IPS-18a (cell line): ENCODE measurements at regions not wholly inside any gene's neighbourhood (a gene's known extent, or its start where the extent isn't known, plus 50 kb on each side); places are given as distances from the start of the nearest gene placed in this dataset.

ENCODE experiments used
- H3K27ac ChIP-seq: one replicate; pipeline ENCODE4 v1.5.1; 2013; ENCODE audit warnings: low read length
- H3K27me3 ChIP-seq: one replicate; pipeline ENCODE4 v1.6.1; 2013; ENCODE audit warnings: mild to moderate bottlenecking, low read length; ENCODE audit not compliant: control insufficient read depth, insufficient read depth
- H3K36me3 ChIP-seq: one replicate; pipeline ENCODE4 v1.6.1; 2013; ENCODE audit warnings: low read depth, low read length; ENCODE audit not compliant: control insufficient read depth
- H3K4me1 ChIP-seq: one replicate; pipeline ENCODE4 v1.6.1; 2013; ENCODE audit warnings: low read depth, low read length; ENCODE audit not compliant: control insufficient read depth
- H3K4me3 ChIP-seq: one replicate; pipeline ENCODE4 v1.5.1; 2013; ENCODE audit warnings: low read length
- H3K9ac ChIP-seq: one replicate; pipeline ENCODE4 v1.6.1; 2013; ENCODE audit warnings: mild to moderate bottlenecking, low read length, moderate library complexity
- H3K9me3 ChIP-seq: one replicate; pipeline ENCODE4 v1.6.1; 2013; ENCODE audit warnings: low read depth, low read length; ENCODE audit not compliant: control insufficient read depth

DNA sequence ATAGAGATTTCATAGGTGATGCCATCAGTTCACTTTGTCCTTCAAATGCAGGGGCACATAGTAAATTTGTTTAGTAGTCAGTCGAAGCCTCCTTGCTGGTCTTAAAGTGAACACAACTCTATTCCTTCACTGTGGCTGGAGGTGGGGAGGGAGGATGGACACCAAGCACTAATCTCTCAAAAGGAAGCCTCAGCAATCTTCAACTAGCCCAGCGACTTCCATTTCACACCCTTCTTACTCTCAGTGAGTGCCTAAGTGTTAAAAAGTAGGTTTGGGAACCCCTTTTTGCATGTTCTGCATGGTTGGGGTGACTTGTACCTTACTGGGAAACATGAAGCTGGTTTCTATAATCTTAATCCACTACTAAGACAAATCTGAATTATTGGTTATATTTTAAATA lies 96.0 kb upstream of the GUCY1A1 start:
- no peak overlapping the region for H3K9ac ChIP-seq
- no peak overlapping the region for H3K27ac ChIP-seq

DNA sequence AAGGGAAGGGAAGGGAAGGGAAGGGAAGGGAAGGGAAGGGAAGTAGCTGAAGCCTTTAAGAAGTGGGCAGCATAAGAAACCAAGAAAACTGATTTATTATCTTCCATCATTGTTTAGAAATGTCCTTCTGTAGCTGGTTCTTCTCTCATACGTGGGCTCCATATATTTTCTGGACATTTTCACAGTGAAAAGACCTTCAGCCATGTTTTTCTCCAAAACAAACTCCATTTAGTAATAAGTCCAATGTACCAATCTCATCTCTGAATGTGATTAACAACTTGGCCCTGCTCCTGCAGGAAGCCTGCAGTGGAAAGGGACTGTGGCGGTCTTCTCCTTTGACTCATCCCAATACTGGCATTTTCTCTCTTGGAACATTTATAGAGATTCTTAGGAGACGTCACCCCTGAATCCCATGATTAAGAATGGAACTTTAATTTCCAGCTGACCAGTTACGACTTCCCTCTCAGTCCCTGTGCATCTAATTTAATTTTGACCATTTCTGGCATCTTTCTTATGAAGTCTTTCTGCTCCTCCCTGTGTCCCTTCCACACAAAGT lies 96.6 kb upstream of the GUCY1A1 start:
- Histone ChIP-seq H3K27ac (no peak overlapping the region), H3K36me3 (no peaks in the 10 kb centered on the region), H3K9me3 (no peaks in the 10 kb centered on the region), H3K27me3 (no peaks in the 10 kb centered on the region), H3K4me1 (no peaks in the 10 kb centered on the region), H3K9ac (no peak overlapping the region), H3K4me3 (no peak overlapping the region)

More for the DNA sequence above, 96.0 kb upstream of the GUCY1A1 start:
- Histone ChIP-seq H3K27me3 (no peaks in the 10 kb centered on the region), H3K4me3 (no peak overlapping the region), H3K9me3 (no peaks in the 10 kb centered on the region), H3K36me3 (no peaks in the 10 kb centered on the region), H3K4me1 (no peaks in the 10 kb centered on the region)

DNA sequence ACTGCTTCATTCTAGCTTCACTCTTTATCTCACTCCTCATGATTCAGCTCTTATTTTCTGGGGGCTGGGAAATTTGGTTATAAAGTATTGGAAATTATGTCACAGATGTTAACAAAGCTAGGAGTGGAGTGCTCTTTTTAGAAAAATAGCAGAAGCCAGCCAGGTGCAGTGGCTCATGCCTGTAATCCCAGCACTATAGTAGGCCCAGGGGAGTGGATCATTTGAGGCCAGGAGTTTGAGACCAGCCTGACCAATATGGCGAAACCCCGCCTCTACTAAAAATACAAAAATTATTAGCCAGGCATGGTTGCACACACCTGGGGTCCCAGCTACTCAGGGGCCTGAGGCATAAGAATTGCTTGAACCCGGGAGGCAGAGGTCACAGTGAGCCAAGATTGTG lies 97.2 kb upstream of the GUCY1A1 start:
- no peak overlapping the region for H3K4me3 ChIP-seq
- no peaks in the 10 kb centered on the region for H3K27me3 ChIP-seq
- no peak overlapping the region for H3K27ac ChIP-seq
- no peaks in the 10 kb centered on the region for H3K36me3 ChIP-seq
- no peaks in the 10 kb centered on the region for H3K9me3 ChIP-seq
- H3K4me1 ChIP-seq: no peaks in the 10 kb centered on the region
- no peak overlapping the region for H3K9ac ChIP-seq

DNA sequence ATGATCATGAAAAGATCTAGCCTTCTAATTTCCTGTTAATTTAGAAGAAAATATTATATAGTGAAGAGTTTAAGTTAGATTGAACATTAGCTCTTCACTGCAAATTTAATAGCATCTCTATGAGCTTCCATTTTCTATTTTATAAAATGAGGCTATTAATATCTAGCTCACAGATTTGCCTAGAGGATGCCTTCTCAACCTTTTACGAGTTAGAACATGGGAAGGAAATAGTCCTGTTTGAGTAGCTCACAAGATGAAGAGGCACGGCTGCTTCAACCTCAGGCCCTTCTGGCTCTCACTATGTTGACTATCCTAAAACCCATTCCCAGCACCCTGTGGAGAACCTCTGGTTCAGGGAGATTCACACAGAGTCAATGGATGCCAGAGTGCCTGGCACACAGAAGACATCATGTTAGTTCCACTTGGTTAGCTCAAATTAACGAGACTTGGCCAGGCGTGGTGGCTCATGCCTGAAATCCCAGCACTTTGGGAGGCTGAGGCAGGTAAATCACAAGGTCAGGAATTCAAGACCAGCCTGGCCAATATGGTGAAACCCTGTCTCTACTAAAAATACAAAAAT lies 97.9 kb upstream of the GUCY1A1 start:
- no peak overlapping the region for H3K4me3 ChIP-seq
- no peak overlapping the region for H3K9ac ChIP-seq
- H3K27ac ChIP-seq: no peak overlapping the region
- H3K27me3 ChIP-seq: no peaks in the 10 kb centered on the region
- H3K4me1 ChIP-seq: no peaks in the 10 kb centered on the region
- H3K36me3 ChIP-seq: no peaks in the 10 kb centered on the region
- H3K9me3 ChIP-seq: no peaks in the 10 kb centered on the region

DNA sequence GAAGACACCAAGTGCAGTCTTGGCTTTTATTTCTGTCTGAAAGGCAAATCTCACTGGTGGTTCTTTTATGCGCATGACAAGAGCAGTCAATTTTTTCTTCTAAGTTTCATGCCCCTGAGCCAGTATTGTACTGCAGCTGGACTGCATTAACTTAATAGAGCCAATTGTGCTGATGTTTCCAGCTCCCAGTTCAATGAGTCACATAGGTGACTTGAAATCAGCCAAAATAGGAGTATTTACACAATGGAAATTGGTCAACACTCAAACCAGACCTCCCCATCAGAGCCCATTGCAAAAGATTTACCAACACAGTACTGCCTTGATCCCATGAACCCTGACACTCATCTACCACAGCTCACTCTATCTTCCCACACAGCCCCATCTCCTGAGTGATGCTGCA lies 100.3 kb upstream of the GUCY1A1 start:
- H3K9me3 ChIP-seq: no peaks in the 10 kb centered on the region
- no peak overlapping the region for H3K9ac ChIP-seq
- H3K4me1 ChIP-seq: no peaks in the 10 kb centered on the region
- no peak overlapping the region for H3K27ac ChIP-seq
- H3K27me3 ChIP-seq: no peaks in the 10 kb centered on the region
- no peaks in the 10 kb centered on the region for H3K36me3 ChIP-seq
- H3K4me3 ChIP-seq: no peak overlapping the region

DNA sequence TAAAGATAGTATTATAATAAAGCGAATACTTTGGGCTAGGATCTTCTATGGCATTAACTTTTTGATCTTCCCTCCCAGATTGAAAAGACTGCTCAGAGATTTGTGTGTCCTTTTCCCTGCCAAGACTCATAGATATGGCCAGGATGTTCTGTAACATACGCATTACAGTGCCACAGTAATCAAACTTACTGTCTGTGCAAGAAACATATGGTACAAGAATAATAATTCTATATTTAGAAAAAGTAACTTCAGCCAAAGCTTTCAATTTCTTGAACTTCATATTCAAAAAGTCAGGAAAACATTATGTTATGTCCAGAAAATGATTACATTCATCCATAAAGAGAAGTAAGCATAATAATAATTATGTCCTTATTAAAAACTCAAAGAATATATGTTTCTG lies 100.9 kb upstream of the GUCY1A1 start:
- no peak overlapping the region for H3K27ac ChIP-seq
- H3K27me3 ChIP-seq: no peaks in the 10 kb centered on the region
- H3K9ac ChIP-seq: no peak overlapping the region
- H3K9me3 ChIP-seq: no peaks in the 10 kb centered on the region
- H3K4me1 ChIP-seq: no peaks in the 10 kb centered on the region
- no peaks in the 10 kb centered on the region for H3K36me3 ChIP-seq
- no peak overlapping the region for H3K4me3 ChIP-seq

DNA sequence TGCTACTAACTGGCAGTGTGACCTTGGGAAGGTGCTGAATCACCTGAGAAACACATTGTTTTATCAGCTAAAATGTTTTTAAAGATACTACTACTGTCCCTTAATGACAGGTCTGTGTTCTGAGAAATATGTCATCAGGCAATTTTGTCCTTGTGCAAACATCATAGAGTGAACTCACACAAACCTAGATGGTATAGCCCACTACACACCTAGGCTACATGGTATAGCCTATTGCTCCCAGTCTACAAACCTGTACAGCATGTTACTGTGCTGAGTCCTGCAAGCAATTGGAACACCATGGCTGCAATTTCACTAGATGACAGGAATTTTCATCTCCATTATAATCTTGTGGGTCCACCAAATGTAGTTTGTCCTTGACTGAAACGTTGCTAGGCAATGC lies 101.3 kb upstream of the GUCY1A1 start:
- H3K9ac ChIP-seq: no peak overlapping the region
- no peaks in the 10 kb centered on the region for H3K36me3 ChIP-seq
- H3K4me1 ChIP-seq: no peaks in the 10 kb centered on the region
- no peak overlapping the region for H3K27ac ChIP-seq
- H3K27me3 ChIP-seq: no peaks in the 10 kb centered on the region
- H3K4me3 ChIP-seq: no peak overlapping the region
- H3K9me3 ChIP-seq: no peaks in the 10 kb centered on the region

DNA sequence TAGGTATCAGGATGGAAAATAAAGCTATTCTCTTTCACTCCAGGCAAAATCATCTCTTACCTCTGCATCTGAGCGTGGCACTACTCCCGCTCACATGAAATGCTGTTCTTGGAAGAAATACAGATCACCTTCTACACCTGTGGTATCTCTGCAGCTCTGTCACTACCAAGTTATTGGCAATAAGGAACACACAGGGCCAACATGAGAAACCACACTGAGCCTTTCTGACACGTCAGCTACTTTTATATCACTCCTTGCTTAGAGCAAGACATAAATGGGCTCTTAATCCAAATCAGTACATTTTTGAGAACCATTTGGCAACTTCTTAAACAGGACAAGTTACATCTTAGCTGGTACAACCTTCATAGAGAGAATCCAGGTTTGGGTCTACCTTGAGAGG lies 101.8 kb upstream of the GUCY1A1 start:
- Histone ChIP-seq H3K4me3 (no peak overlapping the region), H3K27me3 (no peaks in the 10 kb centered on the region), H3K9me3 (no peaks in the 10 kb centered on the region), H3K4me1 (no peaks in the 10 kb centered on the region), H3K36me3 (no peaks in the 10 kb centered on the region), H3K9ac (no peak overlapping the region), H3K27ac (no peak overlapping the region)

DNA sequence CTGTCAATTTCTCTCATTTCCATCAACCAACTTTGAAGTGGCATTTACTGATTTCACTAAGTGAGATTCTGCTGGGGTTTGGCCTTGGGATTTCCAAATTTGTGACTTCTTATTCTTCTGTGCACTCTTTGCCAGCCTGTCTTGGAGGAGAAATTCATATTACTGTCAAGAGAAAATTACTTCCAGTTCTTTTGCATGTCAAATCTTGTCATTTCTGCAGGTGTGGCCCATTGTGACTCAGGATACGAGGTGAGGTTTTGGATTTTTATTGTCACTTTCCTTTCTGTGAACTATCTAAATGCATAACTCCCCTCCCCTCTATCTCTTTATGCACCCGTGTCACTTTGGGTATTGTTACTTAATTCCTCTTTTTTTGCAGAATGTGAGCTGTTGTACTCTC lies 102.6 kb upstream of the GUCY1A1 start:
- Histone ChIP-seq H3K4me1 (no peaks in the 10 kb centered on the region), H3K9me3 (no peaks in the 10 kb centered on the region), H3K4me3 (no peak overlapping the region), H3K27me3 (no peaks in the 10 kb centered on the region), H3K9ac (no peak overlapping the region), H3K36me3 (no peaks in the 10 kb centered on the region), H3K27ac (no peak overlapping the region)

DNA sequence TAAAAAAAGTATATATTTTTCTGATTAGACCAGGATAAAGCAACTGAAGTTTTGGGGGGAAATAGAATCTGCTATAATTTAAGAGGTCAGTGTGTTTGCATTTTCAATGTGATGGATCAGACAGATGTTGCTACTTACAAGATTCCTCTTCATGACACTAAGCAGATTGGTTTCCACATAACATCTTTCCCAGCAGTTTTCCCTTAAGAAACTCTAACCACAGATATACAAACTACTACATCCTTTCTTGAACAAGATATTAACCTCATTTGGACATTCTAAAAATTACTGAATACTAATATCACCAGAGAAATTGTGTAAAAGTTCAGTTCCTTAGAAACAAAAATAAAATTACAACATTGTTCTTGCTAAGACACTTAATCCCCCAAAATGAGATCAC lies 106.7 kb upstream of the GUCY1A1 start:
- H3K27ac ChIP-seq: no peak overlapping the region

DNA sequence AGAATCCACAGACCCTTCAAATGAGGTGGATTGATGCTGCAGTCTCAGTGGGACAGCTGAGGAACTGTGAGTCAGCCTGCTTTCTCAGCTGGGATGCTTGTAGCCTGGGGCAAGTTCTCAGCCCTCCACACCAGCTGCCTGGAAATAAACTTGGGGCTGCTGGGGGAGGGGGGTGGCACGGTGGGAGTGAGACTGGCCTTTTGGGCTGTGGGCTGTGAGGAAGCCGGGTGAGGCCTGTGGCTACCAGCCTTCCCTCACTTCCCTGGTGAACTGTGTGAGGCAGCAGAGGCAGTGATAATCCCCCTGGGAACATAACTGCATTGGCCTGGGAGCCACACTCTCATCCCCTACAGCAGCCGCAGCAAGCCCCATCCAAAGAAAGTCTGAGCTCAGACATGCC lies 114.5 kb upstream of the GUCY1A1 start:
- no peak overlapping the region for H3K9ac ChIP-seq

More for the DNA sequence above, 106.7 kb upstream of the GUCY1A1 start:
- no peaks in the 10 kb centered on the region for H3K9me3 ChIP-seq
- no peak overlapping the region for H3K4me3 ChIP-seq
- H3K4me1 ChIP-seq: no peaks in the 10 kb centered on the region
- H3K27me3 ChIP-seq: no peaks in the 10 kb centered on the region
- no peak overlapping the region for H3K9ac ChIP-seq
- H3K36me3 ChIP-seq: no peaks in the 10 kb centered on the region

DNA sequence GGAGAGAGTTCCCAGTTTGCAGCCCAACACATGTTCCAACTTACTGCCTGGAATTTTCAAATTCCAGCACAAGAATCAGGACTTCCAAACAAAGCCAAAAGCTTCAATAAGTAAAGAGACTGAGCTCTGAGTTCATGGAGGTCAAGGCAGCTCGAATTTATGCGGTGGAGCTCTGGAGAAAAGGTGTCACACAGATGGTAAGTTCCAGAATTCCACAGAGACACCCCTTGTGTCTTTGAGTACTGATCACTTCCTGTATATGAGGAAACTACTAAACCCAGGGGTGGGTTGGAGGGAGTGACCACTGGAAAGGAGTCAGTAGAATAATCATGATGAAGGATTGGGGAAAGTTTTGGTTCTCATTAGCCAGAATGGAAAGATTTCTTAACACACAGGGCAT lies 118.5 kb upstream of the GUCY1A1 start:
- no peak overlapping the region for H3K4me3 ChIP-seq
- H3K27me3 ChIP-seq: no peaks in the 10 kb centered on the region
- H3K9me3 ChIP-seq: no peaks in the 10 kb centered on the region
- H3K9ac ChIP-seq: no peak overlapping the region
- no peak overlapping the region for H3K27ac ChIP-seq
- H3K36me3 ChIP-seq: no peaks in the 10 kb centered on the region
- no peaks in the 10 kb centered on the region for H3K4me1 ChIP-seq

More for the DNA sequence above, 114.5 kb upstream of the GUCY1A1 start:
- no peaks in the 10 kb centered on the region for H3K9me3 ChIP-seq
- no peaks in the 10 kb centered on the region for H3K27me3 ChIP-seq
- no peak overlapping the region for H3K27ac ChIP-seq
- H3K36me3 ChIP-seq: no peaks in the 10 kb centered on the region
- no peaks in the 10 kb centered on the region for H3K4me1 ChIP-seq
- H3K4me3 ChIP-seq: no peak overlapping the region
